K562 (cell line): ENCODE measurements at regions not wholly inside any gene's neighbourhood (a gene's known extent, or its start where the extent isn't known, plus 50 kb on each side); places are given as distances from the start of the nearest gene placed in this dataset.

Experiments used
- CCAR2 ChIP-seq: fragments of 200-400 bp; formaldehyde crosslinking; IDR thresholded peaks from 2 replicates; pipeline ENCODE4 v1.6.1; 2017; ENCODE audit warnings: mild to moderate bottlenecking, low read depth, low read length
- FOXP1 ChIP-seq: sonication (generic); formaldehyde crosslinking; IDR thresholded peaks from 2 replicates; pipeline ENCODE4 v1.8.0; 2022; ENCODE audit warnings: mild to moderate bottlenecking, missing genetic modification reagents
- HEY1 ChIP-seq: fragments of 250-450 bp; sonication (Bioruptor Pico); IDR thresholded peaks from 2 replicates; pipeline ENCODE4 v1.5.0; 2020; ENCODE audit warnings: mild to moderate bottlenecking, moderate library complexity, borderline replicate concordance
- NR4A1 ChIP-seq, 2 experiments: fragments of 250-450 bp in 1 of 2; fragments of 450-650 bp in 1 of 2; sonication (Bioruptor Pico) in 1 of 2; IDR thresholded peaks; 2 replicates each; pipeline versions ENCODE4 v1.4.0 to v1.6.1; 2016 to 2020; ENCODE audit warnings: mild to moderate bottlenecking in 2 of 2, missing compliant biosample characterization in 1 of 2, missing genetic modification characterization in 1 of 2, moderate library complexity in 1 of 2
- PHB2 ChIP-seq: fragments of 450-650 bp; IDR thresholded peaks from 2 replicates; pipeline ENCODE4 v1.6.1; 2017; ENCODE audit warnings: low read depth
- TRIM28 ChIP-seq: fragments of 450-650 bp; IDR thresholded peaks from 2 replicates; pipeline ENCODE4 v1.6.1; 2017
- YBX1 ChIP-seq: fragments of 450-650 bp; IDR thresholded peaks from 2 replicates; pipeline ENCODE4 v1.7.1; 2016; ENCODE audit warnings: mild to moderate bottlenecking
- TF ChIP-seq, protein P1 (sequence below): fragments of 200-600 bp; sonication (generic); IDR thresholded peaks from one replicate; pipeline ENCODE4 v1.6.1; 2012; ENCODE audit warnings: mild to moderate bottlenecking, low read depth, low read length, inconsistent platforms
- TF ChIP-seq, protein P2 (sequence below): sonication (generic); formaldehyde crosslinking; IDR thresholded peaks from 2 replicates; pipeline ENCODE4 v1.5.0; 2020; ENCODE audit warnings: missing genetic modification reagents
- TF ChIP-seq, protein P3 (sequence below): fragments of 250-450 bp; sonication (Bioruptor Pico); IDR thresholded peaks from 2 replicates; pipeline ENCODE4 v1.8.0; 2021; ENCODE audit warnings: moderate library complexity, mild to moderate bottlenecking, inconsistent platforms
- TF ChIP-seq, protein P4 (sequence below): fragments of 250-450 bp; sonication (Bioruptor Pico); IDR thresholded peaks from 2 replicates; pipeline ENCODE4 v1.5.0; 2021

DNA sequence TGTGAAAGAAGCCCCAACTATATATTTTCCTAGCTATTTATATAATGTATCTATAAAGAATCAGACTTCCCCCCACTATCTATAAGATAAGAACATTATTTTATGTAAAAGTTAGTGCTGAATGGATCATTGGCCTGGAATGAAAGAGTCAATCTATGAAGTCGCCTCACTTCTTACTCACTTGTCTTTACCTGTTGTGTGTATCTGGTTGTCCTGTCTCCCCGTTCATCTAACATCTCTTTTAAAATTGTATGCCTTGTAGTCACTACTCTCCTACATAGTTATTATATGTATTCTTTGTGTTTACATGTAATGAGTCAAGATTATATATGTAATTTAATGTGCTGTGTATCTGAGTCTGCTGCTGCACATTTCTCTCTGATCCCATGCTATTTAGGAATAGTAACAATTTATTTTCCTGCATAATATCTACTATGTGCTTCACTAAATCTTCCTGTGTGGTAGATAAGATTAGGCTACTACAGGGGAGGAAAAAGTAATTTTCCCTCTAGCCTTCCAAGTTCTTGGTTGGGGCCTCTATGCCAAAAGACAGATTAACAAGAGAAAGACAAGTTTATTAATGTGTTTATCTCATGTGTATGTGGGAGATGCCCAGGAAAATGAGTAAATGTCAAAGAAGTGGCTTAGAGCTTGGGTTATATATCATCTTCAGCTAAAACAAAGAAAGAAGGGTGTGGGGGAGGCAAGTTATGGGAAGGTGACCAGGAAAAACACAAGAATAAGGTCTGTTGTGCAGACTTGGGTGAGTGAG, 77.6 kb upstream of the FRMPD4 start (continued):
- TF ChIP-seq, protein P1, sequence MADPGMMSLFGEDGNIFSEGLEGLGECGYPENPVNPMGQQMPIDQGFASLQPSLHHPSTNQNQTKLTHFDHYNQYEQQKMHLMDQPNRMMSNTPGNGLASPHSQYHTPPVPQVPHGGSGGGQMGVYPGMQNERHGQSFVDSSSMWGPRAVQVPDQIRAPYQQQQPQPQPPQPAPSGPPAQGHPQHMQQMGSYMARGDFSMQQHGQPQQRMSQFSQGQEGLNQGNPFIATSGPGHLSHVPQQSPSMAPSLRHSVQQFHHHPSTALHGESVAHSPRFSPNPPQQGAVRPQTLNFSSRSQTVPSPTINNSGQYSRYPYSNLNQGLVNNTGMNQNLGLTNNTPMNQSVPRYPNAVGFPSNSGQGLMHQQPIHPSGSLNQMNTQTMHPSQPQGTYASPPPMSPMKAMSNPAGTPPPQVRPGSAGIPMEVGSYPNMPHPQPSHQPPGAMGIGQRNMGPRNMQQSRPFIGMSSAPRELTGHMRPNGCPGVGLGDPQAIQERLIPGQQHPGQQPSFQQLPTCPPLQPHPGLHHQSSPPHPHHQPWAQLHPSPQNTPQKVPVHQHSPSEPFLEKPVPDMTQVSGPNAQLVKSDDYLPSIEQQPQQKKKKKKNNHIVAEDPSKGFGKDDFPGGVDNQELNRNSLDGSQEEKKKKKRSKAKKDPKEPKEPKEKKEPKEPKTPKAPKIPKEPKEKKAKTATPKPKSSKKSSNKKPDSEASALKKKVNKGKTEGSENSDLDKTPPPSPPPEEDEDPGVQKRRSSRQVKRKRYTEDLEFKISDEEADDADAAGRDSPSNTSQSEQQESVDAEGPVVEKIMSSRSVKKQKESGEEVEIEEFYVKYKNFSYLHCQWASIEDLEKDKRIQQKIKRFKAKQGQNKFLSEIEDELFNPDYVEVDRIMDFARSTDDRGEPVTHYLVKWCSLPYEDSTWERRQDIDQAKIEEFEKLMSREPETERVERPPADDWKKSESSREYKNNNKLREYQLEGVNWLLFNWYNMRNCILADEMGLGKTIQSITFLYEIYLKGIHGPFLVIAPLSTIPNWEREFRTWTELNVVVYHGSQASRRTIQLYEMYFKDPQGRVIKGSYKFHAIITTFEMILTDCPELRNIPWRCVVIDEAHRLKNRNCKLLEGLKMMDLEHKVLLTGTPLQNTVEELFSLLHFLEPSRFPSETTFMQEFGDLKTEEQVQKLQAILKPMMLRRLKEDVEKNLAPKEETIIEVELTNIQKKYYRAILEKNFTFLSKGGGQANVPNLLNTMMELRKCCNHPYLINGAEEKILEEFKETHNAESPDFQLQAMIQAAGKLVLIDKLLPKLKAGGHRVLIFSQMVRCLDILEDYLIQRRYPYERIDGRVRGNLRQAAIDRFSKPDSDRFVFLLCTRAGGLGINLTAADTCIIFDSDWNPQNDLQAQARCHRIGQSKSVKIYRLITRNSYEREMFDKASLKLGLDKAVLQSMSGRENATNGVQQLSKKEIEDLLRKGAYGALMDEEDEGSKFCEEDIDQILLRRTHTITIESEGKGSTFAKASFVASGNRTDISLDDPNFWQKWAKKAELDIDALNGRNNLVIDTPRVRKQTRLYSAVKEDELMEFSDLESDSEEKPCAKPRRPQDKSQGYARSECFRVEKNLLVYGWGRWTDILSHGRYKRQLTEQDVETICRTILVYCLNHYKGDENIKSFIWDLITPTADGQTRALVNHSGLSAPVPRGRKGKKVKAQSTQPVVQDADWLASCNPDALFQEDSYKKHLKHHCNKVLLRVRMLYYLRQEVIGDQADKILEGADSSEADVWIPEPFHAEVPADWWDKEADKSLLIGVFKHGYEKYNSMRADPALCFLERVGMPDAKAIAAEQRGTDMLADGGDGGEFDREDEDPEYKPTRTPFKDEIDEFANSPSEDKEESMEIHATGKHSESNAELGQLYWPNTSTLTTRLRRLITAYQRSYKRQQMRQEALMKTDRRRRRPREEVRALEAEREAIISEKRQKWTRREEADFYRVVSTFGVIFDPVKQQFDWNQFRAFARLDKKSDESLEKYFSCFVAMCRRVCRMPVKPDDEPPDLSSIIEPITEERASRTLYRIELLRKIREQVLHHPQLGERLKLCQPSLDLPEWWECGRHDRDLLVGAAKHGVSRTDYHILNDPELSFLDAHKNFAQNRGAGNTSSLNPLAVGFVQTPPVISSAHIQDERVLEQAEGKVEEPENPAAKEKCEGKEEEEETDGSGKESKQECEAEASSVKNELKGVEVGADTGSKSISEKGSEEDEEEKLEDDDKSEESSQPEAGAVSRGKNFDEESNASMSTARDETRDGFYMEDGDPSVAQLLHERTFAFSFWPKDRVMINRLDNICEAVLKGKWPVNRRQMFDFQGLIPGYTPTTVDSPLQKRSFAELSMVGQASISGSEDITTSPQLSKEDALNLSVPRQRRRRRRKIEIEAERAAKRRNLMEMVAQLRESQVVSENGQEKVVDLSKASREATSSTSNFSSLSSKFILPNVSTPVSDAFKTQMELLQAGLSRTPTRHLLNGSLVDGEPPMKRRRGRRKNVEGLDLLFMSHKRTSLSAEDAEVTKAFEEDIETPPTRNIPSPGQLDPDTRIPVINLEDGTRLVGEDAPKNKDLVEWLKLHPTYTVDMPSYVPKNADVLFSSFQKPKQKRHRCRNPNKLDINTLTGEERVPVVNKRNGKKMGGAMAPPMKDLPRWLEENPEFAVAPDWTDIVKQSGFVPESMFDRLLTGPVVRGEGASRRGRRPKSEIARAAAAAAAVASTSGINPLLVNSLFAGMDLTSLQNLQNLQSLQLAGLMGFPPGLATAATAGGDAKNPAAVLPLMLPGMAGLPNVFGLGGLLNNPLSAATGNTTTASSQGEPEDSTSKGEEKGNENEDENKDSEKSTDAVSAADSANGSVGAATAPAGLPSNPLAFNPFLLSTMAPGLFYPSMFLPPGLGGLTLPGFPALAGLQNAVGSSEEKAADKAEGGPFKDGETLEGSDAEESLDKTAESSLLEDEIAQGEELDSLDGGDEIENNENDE, result no peak
- TF ChIP-seq YBX1 (no peak), FOXP1 (no peak), CCAR2 (no peak), TRIM28 (no peak), NR4A1 (CRISPR knock-in tag; IDR thresholded peaks at IDR 0.05) (no peak), NR4A1 (tag; IDR thresholded peaks at IDR 0.05) (no peak), PHB2 (no peak), HEY1 (CRISPR knock-in tag) (no peak)
- TF ChIP-seq, protein P2, sequence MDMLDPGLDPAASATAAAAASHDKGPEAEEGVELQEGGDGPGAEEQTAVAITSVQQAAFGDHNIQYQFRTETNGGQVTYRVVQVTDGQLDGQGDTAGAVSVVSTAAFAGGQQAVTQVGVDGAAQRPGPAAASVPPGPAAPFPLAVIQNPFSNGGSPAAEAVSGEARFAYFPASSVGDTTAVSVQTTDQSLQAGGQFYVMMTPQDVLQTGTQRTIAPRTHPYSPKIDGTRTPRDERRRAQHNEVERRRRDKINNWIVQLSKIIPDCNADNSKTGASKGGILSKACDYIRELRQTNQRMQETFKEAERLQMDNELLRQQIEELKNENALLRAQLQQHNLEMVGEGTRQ (CRISPR knock-in tag), result no peak
- TF ChIP-seq, protein P3, sequence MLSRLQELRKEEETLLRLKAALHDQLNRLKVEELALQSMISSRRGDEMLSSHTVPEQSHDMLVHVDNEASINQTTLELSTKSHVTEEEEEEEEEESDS (CRISPR knock-in tag), result no peak
- TF ChIP-seq, protein P4, sequence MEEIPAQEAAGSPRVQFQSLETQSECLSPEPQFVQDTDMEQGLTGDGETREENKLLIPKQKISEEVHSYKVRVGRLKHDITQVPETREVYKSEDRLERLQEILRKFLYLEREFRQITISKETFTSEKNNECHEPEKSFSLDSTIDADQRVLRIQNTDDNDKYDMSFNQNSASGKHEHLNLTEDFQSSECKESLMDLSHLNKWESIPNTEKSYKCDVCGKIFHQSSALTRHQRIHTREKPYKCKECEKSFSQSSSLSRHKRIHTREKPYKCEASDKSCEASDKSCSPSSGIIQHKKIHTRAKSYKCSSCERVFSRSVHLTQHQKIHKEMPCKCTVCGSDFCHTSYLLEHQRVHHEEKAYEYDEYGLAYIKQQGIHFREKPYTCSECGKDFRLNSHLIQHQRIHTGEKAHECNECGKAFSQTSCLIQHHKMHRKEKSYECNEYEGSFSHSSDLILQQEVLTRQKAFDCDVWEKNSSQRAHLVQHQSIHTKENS, result no peak
